Natural killer cell (primary cell): ENCODE measurements at regions not wholly inside any gene's neighbourhood (a gene's known extent, or its start where the extent isn't known, plus 50 kb on each side); places are given as distances from the start of the nearest gene placed in this dataset.

Experiments
- ATAC-seq, 3 donors: fragments of 150-1000 bp in 2 of 3; fragments of 200-7000 bp in 1 of 3; cut with Tn5 transposase; 1 replicate in 1 of 3; 2 replicates in 2 of 3; pipeline ENCODE4 v1.10.0; 2021; ENCODE audit warnings: mild to moderate bottlenecking in 2 of 3, moderate library complexity in 2 of 3
- DNase-seq, 2 donors: peaks; one replicate each; pipeline versions ENCODE4 v3.0.0 to v3.0.0-alpha.2; 2013 to 2021; ENCODE audit warnings: mixed read lengths in 1 of 2
- H3K27ac ChIP-seq: one replicate; pipeline ENCODE4 v1.5.1; 2013; ENCODE audit warnings: mild to moderate bottlenecking, low read length
- H3K27me3 ChIP-seq: one replicate; pipeline ENCODE4 v1.6.1; 2013; ENCODE audit warnings: low read length; ENCODE audit not compliant: control insufficient read depth, insufficient read depth
- H3K36me3 ChIP-seq: one replicate; pipeline ENCODE4 v1.6.1; 2013; ENCODE audit warnings: low read length; ENCODE audit not compliant: control insufficient read depth, insufficient read depth
- H3K4me1 ChIP-seq: one replicate; pipeline ENCODE4 v1.6.1; 2013; ENCODE audit warnings: low read length; ENCODE audit not compliant: control insufficient read depth, insufficient read depth
- H3K4me3 ChIP-seq: one replicate; pipeline ENCODE4 v1.5.1; 2013; ENCODE audit warnings: low read length
- H3K9me3 ChIP-seq: one replicate; pipeline ENCODE4 v1.6.1; 2013; ENCODE audit warnings: low read length; ENCODE audit not compliant: control insufficient read depth, insufficient read depth
- H3K27ac Mint-ChIP-seq, 2 donors: one replicate each; pipeline ENCODE4 v1.8.0; 2022; ENCODE audit warnings: mild to moderate bottlenecking in 2 of 2, mixed read lengths in 2 of 2, moderate library complexity in 1 of 2
- H3K27me3 Mint-ChIP-seq, 2 donors: one replicate each; pipeline ENCODE4 v1.8.0; 2022; ENCODE audit warnings: low read depth in 2 of 2, mixed read lengths in 2 of 2
- H3K36me3 Mint-ChIP-seq: one replicate; pipeline ENCODE4 v1.8.0; 2022; ENCODE audit warnings: mixed read lengths
- H3K4me1 Mint-ChIP-seq, 2 donors: one replicate each; pipeline ENCODE4 v1.8.0; 2022; ENCODE audit warnings: mixed read lengths in 2 of 2
- H3K4me3 Mint-ChIP-seq: one replicate; pipeline ENCODE4 v1.8.0; 2022; ENCODE audit warnings: mild to moderate bottlenecking, moderate library complexity, mixed read lengths
- H3K9me3 Mint-ChIP-seq, 2 donors: one replicate each; pipeline ENCODE4 v1.8.0; 2022; ENCODE audit warnings: mixed read lengths in 2 of 2
- WGBS: methylation state at CpG from one replicate; pipeline ENCODE4 v1.1.7; 2013; ENCODE audit warnings: missing lambda C conversion rate; ENCODE audit not compliant: insufficient coverage; 5-methylcytosine and 5-hydroxymethylcytosine counted together
- intact Hi-C: fragments of 100-400 bp; cut with micrococcal nuclease; formaldehyde crosslinking; loops from one replicate; pipeline ENCODE4 v1.14.2; 2022
- TF ChIP-seq, protein P1 (sequence below): fragments of 200-600 bp; IDR thresholded peaks from one replicate; pipeline ENCODE4 v1.8.0; 2022; ENCODE audit warnings: antibody characterized with exemption

DNA sequence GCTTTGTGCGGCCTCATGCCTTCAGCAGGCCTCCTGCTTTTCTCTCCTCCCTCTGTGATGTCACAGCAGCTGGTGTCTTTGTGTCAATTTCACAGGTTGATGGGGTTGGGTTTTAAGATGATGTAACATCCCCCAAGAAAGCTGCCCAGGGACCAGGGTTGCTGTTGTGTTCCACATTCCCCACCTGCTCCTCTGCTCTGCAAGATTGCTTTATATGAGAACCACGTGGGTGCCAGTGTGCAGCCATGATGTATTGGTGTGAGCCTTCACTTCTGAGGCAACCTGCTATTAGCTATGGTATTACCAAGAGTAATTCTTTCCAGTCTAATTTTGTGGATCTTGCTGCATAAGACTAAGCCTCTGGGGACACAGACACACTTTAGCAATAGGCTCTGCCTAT is 213.0 kb upstream of the ADAMTS16 start:
- Mint-ChIP-seq H3K9me3 (peaks cover 0 to 5% of the 10 kb centered on the region in 2 donors), H3K27me3 (no peaks in the 10 kb centered on the region), H3K36me3 (no peaks in the 10 kb centered on the region), H3K27ac (no peak overlapping the region), H3K4me1 (no peaks in the 10 kb centered on the region), H3K4me3 (no peak overlapping the region)
- Histone ChIP-seq H3K27ac (no peak overlapping the region), H3K4me3 (no peak overlapping the region), H3K36me3 (no peaks in the 10 kb centered on the region), H3K27me3 (no peaks in the 10 kb centered on the region), H3K4me1 (no peaks in the 10 kb centered on the region), H3K9me3 (no peaks in the 10 kb centered on the region)
- ATAC-seq (no peak), DNase-seq (no peak)
- WGBS: 54% methylated on average over 2 of the region's 2 CpGs
- intact Hi-C loops: no loop called here
- TF ChIP-seq, protein P1, sequence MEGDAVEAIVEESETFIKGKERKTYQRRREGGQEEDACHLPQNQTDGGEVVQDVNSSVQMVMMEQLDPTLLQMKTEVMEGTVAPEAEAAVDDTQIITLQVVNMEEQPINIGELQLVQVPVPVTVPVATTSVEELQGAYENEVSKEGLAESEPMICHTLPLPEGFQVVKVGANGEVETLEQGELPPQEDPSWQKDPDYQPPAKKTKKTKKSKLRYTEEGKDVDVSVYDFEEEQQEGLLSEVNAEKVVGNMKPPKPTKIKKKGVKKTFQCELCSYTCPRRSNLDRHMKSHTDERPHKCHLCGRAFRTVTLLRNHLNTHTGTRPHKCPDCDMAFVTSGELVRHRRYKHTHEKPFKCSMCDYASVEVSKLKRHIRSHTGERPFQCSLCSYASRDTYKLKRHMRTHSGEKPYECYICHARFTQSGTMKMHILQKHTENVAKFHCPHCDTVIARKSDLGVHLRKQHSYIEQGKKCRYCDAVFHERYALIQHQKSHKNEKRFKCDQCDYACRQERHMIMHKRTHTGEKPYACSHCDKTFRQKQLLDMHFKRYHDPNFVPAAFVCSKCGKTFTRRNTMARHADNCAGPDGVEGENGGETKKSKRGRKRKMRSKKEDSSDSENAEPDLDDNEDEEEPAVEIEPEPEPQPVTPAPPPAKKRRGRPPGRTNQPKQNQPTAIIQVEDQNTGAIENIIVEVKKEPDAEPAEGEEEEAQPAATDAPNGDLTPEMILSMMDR: no peak

DNA sequence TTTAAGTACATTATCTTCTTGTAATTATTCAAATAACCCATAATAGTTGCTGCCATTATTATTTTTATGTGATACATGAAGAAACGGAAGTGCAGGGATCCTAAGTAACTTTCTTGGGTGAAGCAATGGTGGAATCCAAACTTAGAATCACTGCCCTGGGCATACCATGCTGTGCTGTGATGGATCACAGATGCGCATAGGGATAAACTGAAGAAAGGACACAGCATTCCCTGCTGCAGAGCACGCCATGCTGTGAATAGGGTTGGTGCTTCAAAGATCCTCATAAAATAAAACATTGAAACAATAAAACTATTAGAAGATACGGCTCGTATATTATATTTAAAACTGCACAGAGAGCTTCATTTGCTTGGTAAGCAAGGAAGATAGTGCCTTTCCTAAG is 211.7 kb upstream of the ADAMTS16 start:
- DNase-seq (no peak), ATAC-seq (no peak)
- H3K4me1 Mint-ChIP-seq: no peaks in the 10 kb centered on the region
- no peak overlapping the region for H3K27ac ChIP-seq
- H3K27me3 ChIP-seq: no peaks in the 10 kb centered on the region
- H3K9me3 ChIP-seq: no peaks in the 10 kb centered on the region
- H3K9me3 Mint-ChIP-seq: peaks cover 0 to 2% of the 10 kb centered on the region in 2 donors
- TF ChIP-seq, protein P1: no peak
- no peaks in the 10 kb centered on the region for H3K4me1 ChIP-seq
- no peak overlapping the region for H3K4me3 Mint-ChIP-seq
- H3K27ac Mint-ChIP-seq: no peak overlapping the region
- no peaks in the 10 kb centered on the region for H3K27me3 Mint-ChIP-seq
- 86% methylated on average over 5 of the region's 5 CpGs for WGBS
- no peaks in the 10 kb centered on the region for H3K36me3 ChIP-seq
- intact Hi-C loops: no loop called here
- H3K36me3 Mint-ChIP-seq: no peaks in the 10 kb centered on the region
- no peak overlapping the region for H3K4me3 ChIP-seq

DNA sequence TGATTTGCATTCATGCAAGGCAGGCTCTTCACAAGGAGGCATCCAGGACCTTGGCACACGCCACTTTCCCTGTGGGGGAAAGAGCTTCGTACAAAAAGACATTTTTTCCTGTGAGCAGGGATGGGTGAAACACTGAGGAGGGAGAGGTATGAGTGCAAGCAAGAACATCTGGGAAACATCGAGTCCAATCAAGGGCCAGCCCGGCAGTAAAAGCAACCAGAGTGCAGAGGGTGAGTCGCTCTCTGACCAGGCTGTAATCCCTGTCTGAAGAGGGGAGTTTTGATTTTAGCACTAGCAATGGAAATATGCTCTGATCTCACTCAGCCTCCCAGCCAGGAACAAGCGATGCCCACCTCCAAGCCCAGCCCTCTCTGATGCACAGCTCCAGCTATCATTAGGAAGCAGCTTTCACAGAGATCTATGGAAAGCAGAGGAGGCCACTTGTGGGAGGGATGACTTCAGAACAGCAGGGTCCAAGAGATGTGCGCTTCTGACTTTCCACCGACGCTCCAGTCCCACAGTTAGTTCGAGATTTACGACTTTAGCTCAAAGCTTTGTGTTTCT is 211.0 kb upstream of the ADAMTS16 start:
- no peaks in the 10 kb centered on the region for H3K4me1 Mint-ChIP-seq
- 75% methylated on average over 11 of the region's 11 CpGs for WGBS
- Histone ChIP-seq H3K36me3 (no peaks in the 10 kb centered on the region), H3K4me1 (no peaks in the 10 kb centered on the region), H3K9me3 (no peaks in the 10 kb centered on the region), H3K4me3 (no peak overlapping the region), H3K27ac (no peak overlapping the region), H3K27me3 (no peaks in the 10 kb centered on the region)
- H3K27ac Mint-ChIP-seq: no peak overlapping the region
- no peak for ATAC-seq
- intact Hi-C loops: no loop called here
- TF ChIP-seq, protein P1: no peak
- DNase-seq: no peak
- H3K27me3 Mint-ChIP-seq: no peaks in the 10 kb centered on the region
- H3K36me3 Mint-ChIP-seq: no peaks in the 10 kb centered on the region
- H3K4me3 Mint-ChIP-seq: no peak overlapping the region
- peaks cover 0 to 5% of the 10 kb centered on the region in 2 donors for H3K9me3 Mint-ChIP-seq

DNA sequence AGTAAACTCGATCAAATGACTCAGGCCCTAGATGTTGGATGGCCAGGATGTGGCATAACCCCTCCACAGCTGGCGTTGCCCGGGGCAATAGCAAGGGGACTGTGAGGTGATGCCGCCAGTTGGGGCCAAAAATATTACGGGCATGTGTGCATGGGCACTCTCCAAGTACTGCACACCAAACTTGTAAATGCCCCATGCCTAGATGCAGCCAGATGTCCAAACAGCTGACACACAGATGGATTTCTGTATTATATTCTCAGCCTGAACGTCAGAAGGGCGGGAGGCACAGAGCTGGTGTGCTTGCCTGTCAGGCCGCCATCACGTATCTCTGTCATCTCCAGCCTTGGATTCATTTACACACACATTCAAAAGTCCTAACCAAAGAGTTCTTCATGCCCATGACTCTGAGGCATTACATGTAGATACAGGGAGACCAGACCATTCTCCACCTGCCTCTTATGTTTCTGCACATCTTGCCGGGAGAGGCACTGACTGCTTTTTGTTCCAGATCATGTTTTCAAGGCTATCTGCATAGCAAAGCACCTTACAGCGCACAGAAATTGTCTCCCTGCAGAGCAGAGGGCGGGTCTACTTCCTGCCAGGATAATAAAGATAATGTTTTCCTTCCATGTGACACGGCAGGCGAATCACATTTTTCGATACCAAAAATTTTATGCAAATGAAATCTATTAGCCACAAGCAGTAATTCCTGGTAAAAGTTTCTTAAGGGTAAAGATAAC is 200.9 kb upstream of the ADAMTS16 start:
- TF ChIP-seq, protein P1: no peak
- Histone ChIP-seq H3K36me3 (no peaks in the 10 kb centered on the region), H3K4me3 (no peak overlapping the region), H3K27ac (no peak overlapping the region), H3K9me3 (no peaks in the 10 kb centered on the region), H3K27me3 (no peaks in the 10 kb centered on the region), H3K4me1 (no peaks in the 10 kb centered on the region)
- Mint-ChIP-seq H3K36me3 (no peaks in the 10 kb centered on the region), H3K9me3 (no peaks in the 10 kb centered on the region), H3K4me3 (no peak overlapping the region), H3K27ac (no peak overlapping the region), H3K4me1 (no peaks in the 10 kb centered on the region), H3K27me3 (no peaks in the 10 kb centered on the region)
- WGBS: 82% methylated on average over 14 of the region's 15 CpGs
- DNase-seq (no peak), ATAC-seq (no peak)
- intact Hi-C loops: no loop called here
